Hepatocyte (in vitro differentiated cells): ENCODE measurements at regions not wholly inside any gene's neighbourhood (a gene's known extent, or its start where the extent isn't known, plus 50 kb on each side); places are given as distances from the start of the nearest gene placed in this dataset.

Experiments used
- DNase-seq: peaks from one replicate; pipeline ENCODE4 v3.0.0-alpha.2; 2016; ENCODE audit warnings: low spot score
- H2AFZ ChIP-seq: fragments of 200-600 bp; sonication (generic); 2 replicates; pipeline ENCODE4 v1.6.0; 2016; ENCODE audit warnings: antibody characterized with exemption, mild to moderate bottlenecking
- H3K27ac ChIP-seq: fragments of 200-600 bp; sonication (generic); 2 replicates; pipeline ENCODE4 v1.5.1; 2016; ENCODE audit warnings: mild to moderate bottlenecking
- H3K27me3 ChIP-seq: fragments of 200-600 bp; sonication (generic); 2 replicates; pipeline ENCODE4 v1.6.1; 2016
- H3K36me3 ChIP-seq: fragments of 200-600 bp; sonication (generic); replicated peaks from 2 replicates; pipeline ENCODE4 v1.5.1; 2016; ENCODE audit warnings: low read depth; ENCODE audit not compliant: insufficient read depth
- H3K4me1 ChIP-seq: fragments of 200-600 bp; sonication (generic); 2 replicates; pipeline ENCODE4 v1.5.1; 2016; ENCODE audit warnings: mild to moderate bottlenecking, moderate library complexity; ENCODE audit not compliant: insufficient read depth
- H3K4me2 ChIP-seq: fragments of 200-600 bp; sonication (generic); 2 replicates; pipeline ENCODE4 v1.6.0; 2016
- H3K4me3 ChIP-seq: fragments of 200-600 bp; sonication (generic); 2 replicates; pipeline ENCODE4 v1.5.1; 2016; ENCODE audit warnings: mild to moderate bottlenecking
- H3K79me2 ChIP-seq: fragments of 200-600 bp; sonication (generic); 2 replicates; pipeline ENCODE4 v1.6.0; 2017; ENCODE audit warnings: mild to moderate bottlenecking
- H3K9me2 ChIP-seq: fragments of 200-600 bp; sonication (generic); replicated peaks from 2 replicates; pipeline ENCODE4 v1.6.0; 2017; ENCODE audit warnings: mild to moderate bottlenecking; ENCODE audit not compliant: insufficient read depth
- H3K9me3 ChIP-seq: fragments of 200-600 bp; sonication (generic); 2 replicates; pipeline ENCODE4 v1.5.1; 2016; ENCODE audit warnings: low read depth, mild to moderate bottlenecking
- H4K20me1 ChIP-seq: fragments of 200-600 bp; sonication (generic); 2 replicates; pipeline ENCODE4 v1.6.0; 2016; ENCODE audit warnings: mild to moderate bottlenecking; ENCODE audit not compliant: insufficient read depth, poor library complexity, severe bottlenecking
- CTCF ChIP-seq: fragments of 200-600 bp; sonication (generic); IDR thresholded peaks from 2 replicates; pipeline ENCODE4 v1.5.1; 2016; ENCODE audit warnings: antibody characterized with exemption, mild to moderate bottlenecking; ENCODE audit not compliant: poor library complexity
- EZH2 ChIP-seq: fragments of 200-600 bp; sonication (generic); IDR thresholded peaks from 2 replicates; pipeline ENCODE4 v1.6.1; 2016; ENCODE audit warnings: antibody characterized with exemption, mild to moderate bottlenecking, borderline replicate concordance
- EZH2phosphoT487 ChIP-seq: fragments of 200-600 bp; sonication (generic); IDR thresholded peaks from one replicate; pipeline ENCODE4 v1.6.1; 2018; ENCODE audit warnings: antibody characterized with exemption, mild to moderate bottlenecking, low read depth, moderate library complexity; ENCODE audit not compliant: unreplicated experiment, severe bottlenecking
- WGBS: methylation state at CpG from one replicate; pipeline ENCODE4 v1.1.6; 2016; ENCODE audit warnings: low lambda C conversion rate; ENCODE audit errors: missing lambda C conversion rate; 5-methylcytosine and 5-hydroxymethylcytosine counted together

GRCh38 chr12:127670294-127670693, 596.7 kb upstream of the TMEM132C start:
- Histone ChIP-seq H3K4me1 (no peaks in the 10 kb centered on the region), H3K4me2 (no peak overlapping the region), H4K20me1 (no peaks in the 10 kb centered on the region), H3K4me3 (no peak overlapping the region), H2AFZ (no peak overlapping the region), H3K9me3 (no peaks in the 10 kb centered on the region), H3K36me3 (no peaks in the 10 kb centered on the region), H3K27ac (no peak overlapping the region), H3K79me2 (no peaks in the 10 kb centered on the region), H3K27me3 (no peaks in the 10 kb centered on the region), H3K9me2 (no peaks in the 10 kb centered on the region)
- DNase-seq, result no peak
- 81% methylated on average over 5 of the region's 5 CpGs for WGBS
- TF ChIP-seq EZH2phosphoT487 (no peak), EZH2 (no peak), CTCF (no peak)

- H3K79me2 ChIP-seq, result no peaks in the 10 kb centered on the region
- no peak overlapping the region for H3K27ac ChIP-seq
- H3K4me3 ChIP-seq, result no peak overlapping the region
- no peaks in the 10 kb centered on the region for H4K20me1 ChIP-seq
- no peaks in the 10 kb centered on the region for H3K27me3 ChIP-seq
- WGBS, result 94% methylated on average over 5 of the region's 5 CpGs
- no peak overlapping the region for H2AFZ ChIP-seq
- no peaks in the 10 kb centered on the region for H3K4me1 ChIP-seq
- H3K36me3 ChIP-seq, result no peaks in the 10 kb centered on the region
- TF ChIP-seq EZH2phosphoT487 (no peak), EZH2 (no peak), CTCF (no peak)
- no peak for DNase-seq
- H3K9me3 ChIP-seq, result no peaks in the 10 kb centered on the region
- no peaks in the 10 kb centered on the region for H3K9me2 ChIP-seq
- H3K4me2 ChIP-seq, result no peak overlapping the region
Measured at GRCh38 chr12:127670796-127671195, 596.2 kb upstream of the TMEM132C start.

DNA sequence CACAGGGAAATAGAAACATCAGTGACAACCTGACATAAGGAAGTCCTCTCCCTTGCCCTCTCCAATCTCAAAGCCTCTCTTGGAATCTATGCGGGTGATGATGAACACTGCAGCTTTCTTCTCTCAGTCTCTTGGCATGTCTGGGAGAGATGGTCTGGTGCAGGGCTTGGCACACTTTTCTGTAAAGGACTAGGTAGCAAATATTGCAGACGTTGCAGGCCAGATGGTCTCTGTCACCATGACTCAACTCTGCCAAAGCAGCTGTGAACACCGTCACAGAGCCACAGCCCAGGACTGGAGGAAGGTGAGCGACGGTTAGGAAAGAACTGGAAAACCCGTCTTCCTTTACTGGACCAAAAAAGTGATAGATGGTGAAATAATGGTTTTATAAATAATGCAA, 591.0 kb upstream of the TMEM132C start:
- H2AFZ ChIP-seq, result no peak overlapping the region
- H3K9me3 ChIP-seq, result no peaks in the 10 kb centered on the region
- H3K4me1 ChIP-seq, result no peaks in the 10 kb centered on the region
- no peak overlapping the region for H3K27ac ChIP-seq
- no peaks in the 10 kb centered on the region for H3K27me3 ChIP-seq
- no peak overlapping the region for H3K4me3 ChIP-seq
- WGBS, result 76% methylated on average over 6 of the region's 6 CpGs
- DNase-seq, result no peak
- H3K4me2 ChIP-seq, result no peak overlapping the region
- H3K79me2 ChIP-seq, result no peaks in the 10 kb centered on the region
- H3K36me3 ChIP-seq, result no peaks in the 10 kb centered on the region
- no peaks in the 10 kb centered on the region for H4K20me1 ChIP-seq
- H3K9me2 ChIP-seq, result no peaks in the 10 kb centered on the region
- TF ChIP-seq CTCF (no peak), EZH2 (no peak), EZH2phosphoT487 (no peak)
